HG03571 (cell line): ENCODE measurements at regions not wholly inside any gene's neighbourhood (a gene's known extent, or its start where the extent isn't known, plus 50 kb on each side); places are given as distances from the start of the nearest gene placed in this dataset.
"Not testable (repeated sequence)": the region's sequence is repeated elsewhere in the genome, so short reads cannot be mapped to it uniquely, and the experiment has no call there.

ENCODE experiments used
- ATAC-seq: cut with Tn5 transposase; IDR thresholded peaks from one replicate; pipeline ENCODE4 v1.9.1; 2021; ENCODE audit not compliant: unreplicated experiment

GRCh38 chr5:71821029-71821428, 102.0 kb downstream of the CARTPT start:
- no peak for ATAC-seq

- not testable (repeated sequence) for ATAC-seq
Measured at GRCh38 chr5:71822065-71822464, 103.0 kb downstream of the CARTPT start.

GRCh38 chr5:71825992-71826391, 106.9 kb downstream of the CARTPT start:
- ATAC-seq = no peak

- ATAC-seq = no peak
Measured at GRCh38 chr5:71828291-71829040, 109.4 kb downstream of the CARTPT start.

GRCh38 chr5:71829206-71829605, 110.1 kb downstream of the CARTPT start:
- ATAC-seq = no peak

- no peak for ATAC-seq
Measured at GRCh38 chr5:71830681-71831539, 111.8 kb downstream of the CARTPT start.

- no peak for ATAC-seq
Measured at GRCh38 chr5:71832812-71833715, 114.0 kb downstream of the CARTPT start.

- no peak for ATAC-seq
Measured at GRCh38 chr5:71834601-71835000, 115.5 kb downstream of the CARTPT start.

GRCh38 chr5:71836084-71836483, 117.0 kb downstream of the CARTPT start:
- ATAC-seq = no peak

GRCh38 chr5:71836559-71837112, 117.6 kb downstream of the CARTPT start:
- ATAC-seq = no peak

GRCh38 chr5:71838286-71838685, 119.2 kb downstream of the CARTPT start:
- no peak for ATAC-seq

- no peak for ATAC-seq
Measured at GRCh38 chr5:71839096-71839884, 120.2 kb downstream of the CARTPT start.

GRCh38 chr5:71841107-71841506, 122.0 kb downstream of the CARTPT start:
- ATAC-seq = no peak

- no peak for ATAC-seq
Measured at GRCh38 chr5:71843111-71843510, 124.0 kb downstream of the CARTPT start.

GRCh38 chr5:71844862-71845261, 125.8 kb downstream of the CARTPT start:
- ATAC-seq = no peak

- ATAC-seq = no peak
Measured at GRCh38 chr5:71859515-71859914, 140.4 kb downstream of the CARTPT start.

- no peak for ATAC-seq
Measured at GRCh38 chr5:71860048-71860447, 141.0 kb downstream of the CARTPT start.

- ATAC-seq = no peak
Measured at GRCh38 chr5:71861682-71862081, 142.6 kb downstream of the CARTPT start.

- no peak for ATAC-seq
Measured at GRCh38 chr5:71862087-71862486, 143.0 kb downstream of the CARTPT start.

- ATAC-seq = no peak
Measured at GRCh38 chr5:71862507-71863060, 143.5 kb downstream of the CARTPT start.
